Transverse colon (tissue), 4 donors: ENCODE measurements at regions not wholly inside any gene's neighbourhood (a gene's known extent, or its start where the extent isn't known, plus 50 kb on each side); places are given as distances from the start of the nearest gene placed in this dataset.
"Not testable (repeated sequence)": the region's sequence is repeated elsewhere in the genome, so short reads cannot be mapped to it uniquely, and the experiment has no call there.

ENCODE experiments used
- DNase-seq: peaks from one replicate; pipeline ENCODE4 v3.0.0-alpha.2; 2019
- H3K27ac ChIP-seq, 4 donors: fragments of 200-600 bp; sonication (generic); 2 replicates each; pipeline ENCODE4 v1.5.1; 2016 to 2018; ENCODE audit warnings: inconsistent platforms in 4 of 4
- H3K27me3 ChIP-seq: fragments of 200-600 bp; sonication (generic); 2 replicates; pipeline ENCODE4 v1.5.1; 2017; ENCODE audit warnings: inconsistent platforms
- H3K36me3 ChIP-seq, 4 donors: fragments of 200-600 bp; sonication (generic); 2 replicates each; pipeline ENCODE4 v1.5.1; 2017 to 2019; ENCODE audit warnings: inconsistent platforms in 4 of 4
- H3K4me1 ChIP-seq, 4 donors: fragments of 200-600 bp; sonication (generic); 2 replicates each; pipeline ENCODE4 v1.5.1; 2017 to 2020; ENCODE audit warnings: inconsistent platforms in 4 of 4
- H3K4me3 ChIP-seq, 4 donors: fragments of 200-600 bp; sonication (generic); 1 replicate in 1 of 4; 2 replicates in 3 of 4; pipeline versions ENCODE4 v1.5.1 to v1.6.1; 2017 to 2019; ENCODE audit warnings: inconsistent platforms in 4 of 4
- H3K9me3 ChIP-seq, 2 donors: fragments of 200-600 bp; sonication (generic); 2 replicates each; pipeline ENCODE4 v1.5.1; 2017 to 2019; ENCODE audit warnings: inconsistent platforms in 2 of 2
- CTCF ChIP-seq, 5 experiments: fragments of 200-600 bp in 3 of 5; fragments of 450-650 bp in 2 of 5; sonication (generic) in 3 of 5; IDR thresholded peaks; 1 replicate in 2 of 5; 2 replicates in 3 of 5; pipeline ENCODE4 v1.5.1; 2016 to 2017; ENCODE audit warnings: antibody characterized with exemption in 5 of 5, inconsistent platforms in 3 of 5, mild to moderate bottlenecking in 2 of 5, moderate library complexity in 1 of 5
- EP300 ChIP-seq: sonication (generic); formaldehyde crosslinking; IDR thresholded peaks from one replicate; pipeline ENCODE4 v1.6.1; 2017; ENCODE audit warnings: antibody characterized with exemption, low read depth
- POLR2A ChIP-seq: fragments of 450-650 bp; IDR thresholded peaks from one replicate; pipeline ENCODE4 v1.6.1; 2016; ENCODE audit warnings: antibody characterized with exemption, mild to moderate bottlenecking, moderate library complexity
- POLR2AphosphoS5 ChIP-seq, 3 donors: sonication (generic); formaldehyde crosslinking; IDR thresholded peaks; one replicate each; pipeline ENCODE4 v1.6.1; 2016; ENCODE audit warnings: antibody characterized with exemption in 3 of 3
- WGBS, 2 donors: methylation state at CpG; one replicate each; pipeline ENCODE4 v1.1.5; 2018; ENCODE audit warnings: low coverage in 1 of 2; 5-methylcytosine and 5-hydroxymethylcytosine counted together
- in situ Hi-C, 4 donors: fragments of 200-750 bp; cut with MboI; loops; one replicate each; pipeline versions ENCODE4 v1.15.0 to v1.15.1; 2017; ENCODE audit warnings: low sequenced_read_pairs in 3 of 4, low pct_ligation_motif_present in 1 of 4, low pct_unique_long_range_greater_than_20kb in 1 of 4
- intact Hi-C: fragments of 100-400 bp; cut with DNase I; formaldehyde crosslinking; loops from one replicate; pipeline ENCODE4 v1.15.1; 2023; ENCODE audit warnings: low total_unique reads

- 92% methylated on average over 9 of the region's 9 CpGs; no CpG with 5 or more reads in 1 of the 2 donors for WGBS, 2 donors
- Histone ChIP-seq H3K27ac (no peak overlapping the region), H3K9me3 (no peaks in the 10 kb centered on the region), H3K36me3 (no peaks in the 10 kb centered on the region), H3K4me1 (no peaks in the 10 kb centered on the region), H3K4me3 (no peak overlapping the region), H3K27me3 (no peaks in the 10 kb centered on the region)
- TF ChIP-seq EP300 = no peak
- no peak for DNase-seq
- intact Hi-C loops (no loop called here), in situ Hi-C loops (no loop called here)
Measured at GRCh38 chr20:48502758-48503157, 325.0 kb downstream of the PREX1 start.

- TF ChIP-seq POLR2AphosphoS5 (IDR thresholded peaks at IDR 0.05) = no peak
- no peak for TF ChIP-seq CTCF (IDR thresholded peaks at IDR 0.05)
- TF ChIP-seq EP300 = no peak
- TF ChIP-seq POLR2A = no peak
- Histone ChIP-seq H3K4me1 (no peaks in the 10 kb centered on the region), H3K36me3 (no peaks in the 10 kb centered on the region), H3K9me3 (no peaks in the 10 kb centered on the region), H3K27me3 (no peaks in the 10 kb centered on the region), H3K27ac (no peak overlapping the region), H3K4me3 (no peak overlapping the region)
- DNase-seq = no peak
- in situ Hi-C loops = no loop called here
- WGBS, 2 donors = 77% methylated on average over 9 of the region's 9 CpGs; no CpG with 5 or more reads in 1 of the 2 donors
- intact Hi-C loops = no loop called here
Measured at GRCh38 chr20:48502016-48502415, 325.8 kb downstream of the PREX1 start.

- 44 to 60% methylated on average over 1 to 7 of the region's 9 CpGs for WGBS, 2 donors
- H3K4me3 ChIP-seq, H3K9me3 ChIP-seq, DNase-seq, H3K4me1 ChIP-seq, H3K27ac ChIP-seq, in situ Hi-C loops, intact Hi-C loops, H3K27me3 ChIP-seq, H3K36me3 ChIP-seq: not testable (repeated sequence)
Measured at GRCh38 chr20:48500900-48501299, 326.9 kb downstream of the PREX1 start.

DNA sequence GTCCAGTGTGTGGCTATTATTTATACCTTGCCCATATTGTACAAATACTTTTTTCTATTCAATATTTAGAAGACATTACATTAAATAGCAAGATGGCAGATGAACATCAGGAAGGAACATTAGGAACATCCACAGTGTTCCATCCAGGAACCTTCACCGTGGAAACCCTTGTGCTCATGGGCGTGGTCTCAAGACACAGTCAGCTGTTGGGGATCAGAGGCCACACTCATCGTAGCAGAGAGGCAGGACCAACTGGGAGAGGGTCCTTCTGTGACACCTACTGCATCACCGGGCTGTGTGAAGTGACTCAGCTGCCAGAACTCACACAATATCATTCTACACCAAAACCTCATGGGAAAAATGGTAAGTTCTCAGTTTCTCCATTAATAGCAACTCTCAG, 328.9 kb downstream of the PREX1 start:
- WGBS, 2 donors = 59% methylated on average over 4 of the region's 4 CpGs; no CpG with 5 or more reads in 1 of the 2 donors
- H3K36me3 ChIP-seq, H3K27ac ChIP-seq, H3K4me1 ChIP-seq, intact Hi-C loops, in situ Hi-C loops, H3K4me3 ChIP-seq, H3K9me3 ChIP-seq, DNase-seq, H3K27me3 ChIP-seq: not testable (repeated sequence)

- H3K9me3 ChIP-seq, H3K27ac ChIP-seq, in situ Hi-C loops, H3K27me3 ChIP-seq, H3K4me3 ChIP-seq, H3K36me3 ChIP-seq, DNase-seq, intact Hi-C loops, H3K4me1 ChIP-seq: not testable (repeated sequence)
- 80% methylated on average over 4 of the region's 4 CpGs; no CpG with 5 or more reads in 1 of the 2 donors for WGBS, 2 donors
Measured at GRCh38 chr20:48498125-48498524, 329.7 kb downstream of the PREX1 start.

GRCh38 chr20:48493966-48494365, 333.8 kb downstream of the PREX1 start:
- 65 to 69% methylated on average over 4 to 8 of the region's 8 CpGs for WGBS, 2 donors

DNA sequence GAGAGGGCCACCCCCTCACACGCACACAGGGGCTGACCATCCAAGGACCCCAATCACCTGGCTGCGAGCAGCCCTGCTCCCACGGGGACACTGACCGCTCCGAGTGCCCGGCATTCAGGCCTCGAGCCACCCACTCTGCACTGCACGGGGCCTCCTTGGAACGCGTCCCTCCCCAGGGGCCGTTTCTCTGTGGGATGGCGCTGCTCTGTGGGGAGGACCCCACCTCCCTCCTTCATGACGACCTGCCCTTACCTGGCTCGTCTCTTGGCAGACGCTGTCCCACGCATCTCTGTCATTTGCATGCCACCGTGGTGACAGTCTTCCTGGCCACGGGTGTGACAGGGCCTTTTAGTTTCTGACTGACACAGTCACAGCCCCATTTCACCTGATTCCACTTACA, 334.5 kb downstream of the PREX1 start:
- H3K9me3 ChIP-seq, H3K4me1 ChIP-seq, H3K4me3 ChIP-seq, in situ Hi-C loops, intact Hi-C loops, H3K27me3 ChIP-seq, H3K27ac ChIP-seq, H3K36me3 ChIP-seq: not testable (repeated sequence)
- WGBS, 2 donors = 75% methylated on average over 15 of the region's 18 CpGs; no CpG with 5 or more reads in 1 of the 2 donors
- DNase-seq = peak; percentile 3

More at GRCh38 chr20:48493966-48494365, 333.8 kb downstream of the PREX1 start:
- in situ Hi-C loops (no loop called here), intact Hi-C loops (no loop called here)
- Histone ChIP-seq H3K27me3 (peaks cover 3% of the 10 kb centered on the region), H3K36me3 (no peaks in the 10 kb centered on the region), H3K27ac (no peak overlapping the region), H3K9me3 (no peaks in the 10 kb centered on the region), H3K4me3 (no peak overlapping the region), H3K4me1 (no peaks in the 10 kb centered on the region)
- TF ChIP-seq POLR2AphosphoS5 (IDR thresholded peaks at IDR 0.05) = no peak
- no peak for DNase-seq
